ENCODE measurements at regions not wholly inside any gene's neighbourhood (a gene's known extent, or its start where the extent isn't known, plus 50 kb on each side); places are given as distances from the start of the nearest gene placed in this dataset.

- ATAC-seq (replicated peaks) = no peak
Measured at GRCh38 chr12:13273097-13273496, 76.6 kb downstream of the EMP1 start.

GRCh38 chr12:13270817-13271216, 74.3 kb downstream of the EMP1 start:
- peaks cover 0 to 8% of the 10 kb centered on the region in 2 donors for H3K9me3 Mint-ChIP-seq
- H3K27me3 Mint-ChIP-seq = peaks cover 22 to 24% of the 10 kb centered on the region in 2 donors
- H3K27ac Mint-ChIP-seq = no peak overlapping the region
- DNase-seq = no peak
- H3K36me3 Mint-ChIP-seq = no peaks in the 10 kb centered on the region
- H3K4me1 Mint-ChIP-seq = peaks cover 0 to 2% of the 10 kb centered on the region in 2 donors
- no peak for ATAC-seq (replicated peaks)
- H3K4me3 Mint-ChIP-seq = no peak overlapping the region

More at GRCh38 chr12:13273097-13273496, 76.6 kb downstream of the EMP1 start:
- Mint-ChIP-seq H3K27me3 (peaks cover 31 to 34% of the 10 kb centered on the region in 2 donors), H3K9me3 (peaks cover 0 to 2% of the 10 kb centered on the region in 2 donors), H3K27ac (no peak overlapping the region), H3K4me1 (peaks cover 1 to 3% of the 10 kb centered on the region in 2 donors), H3K36me3 (no peaks in the 10 kb centered on the region), H3K4me3 (no peak overlapping the region)
- DNase-seq = no peak
